ENCODE measurements at regions not wholly inside any gene's neighbourhood (a gene's known extent, or its start where the extent isn't known, plus 50 kb on each side); places are given as distances from the start of the nearest gene placed in this dataset.

- Histone ChIP-seq H3K27ac (replicated peaks) (no peak overlapping the region), H3K27me3 (ENCODE audit: insufficient read depth, poor library complexity, severe bottlenecking) (no peaks in the 10 kb centered on the region), H3K4me3 (replicated peaks; ENCODE audit: insufficient read depth, low read length) (no peak overlapping the region)
- no peak for TF ChIP-seq GABPA (IDR thresholded peaks at IDR 0.05; ENCODE audit: low read depth)
- TF ChIP-seq SPI1 (IDR thresholded peaks at IDR 0.05; ENCODE audit: borderline replicate concordance, low read depth): no peak
- TF ChIP-seq POLR2AphosphoS5 (IDR thresholded peaks at IDR 0.05; ENCODE audit: low read depth): no peak
- TF ChIP-seq CTCF (IDR thresholded peaks at IDR 0.05; ENCODE audit: insufficient read depth, low read length): no peak
- TF ChIP-seq REST (IDR thresholded peaks at IDR 0.05; ENCODE audit: insufficient replicate concordance, low read depth): no peak
- no peak for DNase-seq (ENCODE audit: low read depth in 1 of 2, low spot score in 1 of 2)
Observed at GRCh38 chr20:40583205-40583604, 105.8 kb downstream of the MAFB start.

- TF ChIP-seq REST (IDR thresholded peaks at IDR 0.05; ENCODE audit: insufficient replicate concordance, low read depth) (no peak), GABPA (IDR thresholded peaks at IDR 0.05; ENCODE audit: low read depth) (no peak), SPI1 (IDR thresholded peaks at IDR 0.05; ENCODE audit: borderline replicate concordance, low read depth) (no peak), POLR2AphosphoS5 (IDR thresholded peaks at IDR 0.05; ENCODE audit: low read depth) (no peak), CTCF (IDR thresholded peaks at IDR 0.05; ENCODE audit: insufficient read depth, low read length) (no peak)
- H3K27ac ChIP-seq (replicated peaks): no peak overlapping the region
- no peaks in the 10 kb centered on the region for H3K27me3 ChIP-seq (ENCODE audit: insufficient read depth, poor library complexity, severe bottlenecking)
- H3K4me3 ChIP-seq (replicated peaks; ENCODE audit: insufficient read depth, low read length): no peak overlapping the region
- no peak for DNase-seq (ENCODE audit: low read depth in 1 of 2, low spot score in 1 of 2)
Observed at GRCh38 chr20:40582531-40582930, 106.5 kb downstream of the MAFB start.

GRCh38 chr20:40579701-40580100, 109.3 kb downstream of the MAFB start:
- no peaks in the 10 kb centered on the region for H3K27me3 ChIP-seq (ENCODE audit: insufficient read depth, poor library complexity, severe bottlenecking)
- no peak overlapping the region for H3K4me3 ChIP-seq (replicated peaks; ENCODE audit: insufficient read depth, low read length)
- H3K27ac ChIP-seq (replicated peaks): no peak overlapping the region
- TF ChIP-seq SPI1 (IDR thresholded peaks at IDR 0.05; ENCODE audit: borderline replicate concordance, low read depth) (no peak), POLR2AphosphoS5 (IDR thresholded peaks at IDR 0.05; ENCODE audit: low read depth) (no peak), CTCF (IDR thresholded peaks at IDR 0.05; ENCODE audit: insufficient read depth, low read length) (no peak), REST (IDR thresholded peaks at IDR 0.05; ENCODE audit: insufficient replicate concordance, low read depth) (no peak), GABPA (IDR thresholded peaks at IDR 0.05; ENCODE audit: low read depth) (no peak)
- no peak for DNase-seq (ENCODE audit: low read depth in 1 of 2, low spot score in 1 of 2)
